ENCODE measurements at regions not wholly inside any gene's neighbourhood (a gene's known extent, or its start where the extent isn't known, plus 50 kb on each side); places are given as distances from the start of the nearest gene placed in this dataset.

- TF ChIP-seq CREM (IDR thresholded peaks at IDR 0.05; ENCODE audit: low read depth) (no peak), POLR2A (IDR thresholded peaks at IDR 0.05; ENCODE audit: low read depth, low read length) (no peak), SREBF1 (IDR thresholded peaks at IDR 0.05; ENCODE audit: low read length) (no peak), CTCF (IDR thresholded peaks at IDR 0.05 in 2 of 3, conservative IDR thresholded peaks at IDR 0.05 in 1 of 3; ENCODE audit: control insufficient read depth in 2 of 3, extremely low read depth in 1 of 3, insufficient read depth in 1 of 3, low read depth in 3 of 3, low read length in 3 of 3) (no peak), REST (IDR thresholded peaks at IDR 0.05; ENCODE audit: low read depth, low read length) (no peak), EZH2 (IDR thresholded peaks at IDR 0.05; ENCODE audit: borderline replicate concordance, control insufficient read depth, low read depth, low read length) (no peak), MAX (IDR thresholded peaks at IDR 0.05; ENCODE audit: low read depth, low read length) (no peak), TCF3 (IDR thresholded peaks at IDR 0.05; ENCODE audit: borderline replicate concordance, insufficient read depth, low read depth, low read length) (no peak), USF1 (IDR thresholded peaks at IDR 0.05; ENCODE audit: borderline replicate concordance, extremely low read length, insufficient read depth, low read depth, low read length) (no peak), ZNF384 (IDR thresholded peaks at IDR 0.05; ENCODE audit: borderline replicate concordance, low read depth, low read length) (no peak), MYC (IDR thresholded peaks at IDR 0.05; ENCODE audit: insufficient read depth, insufficient read length, insufficient replicate concordance, low read length, severe bottlenecking) (no peak)
Measured at GRCh38 chr3:147544290-147544689, 135.1 kb downstream of the ZIC1 start.
